ENCODE measurements at regions not wholly inside any gene's neighbourhood (a gene's known extent, or its start where the extent isn't known, plus 50 kb on each side); places are given as distances from the start of the nearest gene placed in this dataset.

DNA sequence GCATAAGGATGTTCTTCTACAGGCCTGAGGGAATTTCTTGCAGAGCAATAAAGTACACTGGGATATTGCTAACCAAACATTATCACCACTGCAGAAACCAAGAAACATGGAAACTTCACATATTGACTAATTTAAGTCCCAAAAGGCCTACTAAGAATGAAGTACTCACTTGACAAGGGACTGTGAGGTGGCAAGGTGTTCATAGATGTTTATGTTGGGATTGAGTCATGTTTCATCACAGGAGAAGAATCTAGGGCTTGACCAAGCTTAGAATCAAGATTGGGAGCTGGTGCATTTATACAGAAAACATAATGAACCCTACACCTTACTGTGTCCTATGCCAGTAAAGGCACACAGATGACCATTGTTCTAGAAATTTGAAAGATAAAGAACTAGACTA, 56.7 kb upstream of the GAS1 start:
- no peak for TF ChIP-seq EZH2phosphoT487 (IDR thresholded peaks at IDR 0.05; ENCODE audit: borderline replicate concordance, low read depth, low read length)
- TF ChIP-seq, protein P1, sequence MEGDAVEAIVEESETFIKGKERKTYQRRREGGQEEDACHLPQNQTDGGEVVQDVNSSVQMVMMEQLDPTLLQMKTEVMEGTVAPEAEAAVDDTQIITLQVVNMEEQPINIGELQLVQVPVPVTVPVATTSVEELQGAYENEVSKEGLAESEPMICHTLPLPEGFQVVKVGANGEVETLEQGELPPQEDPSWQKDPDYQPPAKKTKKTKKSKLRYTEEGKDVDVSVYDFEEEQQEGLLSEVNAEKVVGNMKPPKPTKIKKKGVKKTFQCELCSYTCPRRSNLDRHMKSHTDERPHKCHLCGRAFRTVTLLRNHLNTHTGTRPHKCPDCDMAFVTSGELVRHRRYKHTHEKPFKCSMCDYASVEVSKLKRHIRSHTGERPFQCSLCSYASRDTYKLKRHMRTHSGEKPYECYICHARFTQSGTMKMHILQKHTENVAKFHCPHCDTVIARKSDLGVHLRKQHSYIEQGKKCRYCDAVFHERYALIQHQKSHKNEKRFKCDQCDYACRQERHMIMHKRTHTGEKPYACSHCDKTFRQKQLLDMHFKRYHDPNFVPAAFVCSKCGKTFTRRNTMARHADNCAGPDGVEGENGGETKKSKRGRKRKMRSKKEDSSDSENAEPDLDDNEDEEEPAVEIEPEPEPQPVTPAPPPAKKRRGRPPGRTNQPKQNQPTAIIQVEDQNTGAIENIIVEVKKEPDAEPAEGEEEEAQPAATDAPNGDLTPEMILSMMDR (conservative IDR thresholded peaks at IDR 0.05; ENCODE audit: low read length), result no peak
- no TSS peak for BruUV-seq (replicated peaks)

GRCh38 chr9:87006956-87007355, 59.6 kb upstream of the GAS1 start:
- Histone ChIP-seq H3K36me3 (ENCODE audit: insufficient read depth, low read length) (no peaks in the 10 kb centered on the region), H4K20me1 (ENCODE audit: insufficient read depth, low read length) (no peaks in the 10 kb centered on the region), H3K9me3 (ENCODE audit: low read length) (no peaks in the 10 kb centered on the region), H3K4me1 (ENCODE audit: insufficient read depth, low read length, poor library complexity, severe bottlenecking) (no peaks in the 10 kb centered on the region), H3K27ac (ENCODE audit: low read depth, low read length, poor library complexity, severe bottlenecking) (no peak overlapping the region), H3K4me2 (ENCODE audit: low read length) (no peak overlapping the region), H3K9me2 (ENCODE audit: insufficient read depth, low read length) (no peaks in the 10 kb centered on the region), H3K4me3 (ENCODE audit: low read depth, low read length, poor library complexity, severe bottlenecking) (no peak overlapping the region), H3K79me2 (ENCODE audit: insufficient read depth, low read depth, low read length) (no peaks in the 10 kb centered on the region), H2AFZ (ENCODE audit: low read length) (no peak overlapping the region)
- TF ChIP-seq, protein P1 (conservative IDR thresholded peaks at IDR 0.05; ENCODE audit: low read length), result no peak
- no peak for TF ChIP-seq EZH2phosphoT487 (IDR thresholded peaks at IDR 0.05; ENCODE audit: borderline replicate concordance, low read depth, low read length)
- BruUV-seq (replicated peaks), result no TSS peak
- DNase-seq (ENCODE audit: low spot score), result no peak
- ChIA-PET POLR2A (no interaction called here), CTCF (ENCODE audit: unreplicated experiment) (no interaction called here)
- intact Hi-C loops (cut with micrococcal nuclease; ENCODE audit: unreplicated experiment), result no loop called here

More for the DNA sequence above, 56.7 kb upstream of the GAS1 start:
- Histone ChIP-seq H3K79me2 (ENCODE audit: insufficient read depth, low read depth, low read length) (no peaks in the 10 kb centered on the region), H4K20me1 (ENCODE audit: insufficient read depth, low read length) (no peaks in the 10 kb centered on the region), H2AFZ (ENCODE audit: low read length) (no peak overlapping the region), H3K4me3 (ENCODE audit: low read depth, low read length, poor library complexity, severe bottlenecking) (no peak overlapping the region), H3K27ac (ENCODE audit: low read depth, low read length, poor library complexity, severe bottlenecking) (no peak overlapping the region), H3K36me3 (ENCODE audit: insufficient read depth, low read length) (no peaks in the 10 kb centered on the region), H3K4me1 (ENCODE audit: insufficient read depth, low read length, poor library complexity, severe bottlenecking) (no peaks in the 10 kb centered on the region), H3K9me2 (ENCODE audit: insufficient read depth, low read length) (no peaks in the 10 kb centered on the region), H3K4me2 (ENCODE audit: low read length) (no peak overlapping the region), H3K9me3 (ENCODE audit: low read length) (no peaks in the 10 kb centered on the region)
- DNase-seq (ENCODE audit: low spot score), result no peak
- POLR2A ChIA-PET, result no interaction called here
- CTCF ChIA-PET (ENCODE audit: unreplicated experiment), result no interaction called here
- intact Hi-C loops (cut with micrococcal nuclease; ENCODE audit: unreplicated experiment), result no loop called here

GRCh38 chr9:87007711-87008366, 60.5 kb upstream of the GAS1 start:
- H3K79me2 ChIP-seq (ENCODE audit: insufficient read depth, low read depth, low read length), result no peaks in the 10 kb centered on the region
- no peak for TF ChIP-seq EZH2phosphoT487 (IDR thresholded peaks at IDR 0.05; ENCODE audit: borderline replicate concordance, low read depth, low read length)
- TF ChIP-seq, protein P1 (conservative IDR thresholded peaks at IDR 0.05; ENCODE audit: low read length), result no peak
- no peaks in the 10 kb centered on the region for H3K9me2 ChIP-seq (ENCODE audit: insufficient read depth, low read length)
- no TSS peak for BruUV-seq (replicated peaks)
- H3K4me1 ChIP-seq (ENCODE audit: insufficient read depth, low read length, poor library complexity, severe bottlenecking), result no peaks in the 10 kb centered on the region
- intact Hi-C loops (cut with micrococcal nuclease; ENCODE audit: unreplicated experiment), result no loop called here
- H3K27ac ChIP-seq (ENCODE audit: low read depth, low read length, poor library complexity, severe bottlenecking), result no peak overlapping the region
- POLR2A ChIA-PET, result interaction anchor here (0.6 kb wide), 1 partner anchor 707 kb away, joined by 3 read pairs; no protein-coding TSS in a partner anchor
- H3K36me3 ChIP-seq (ENCODE audit: insufficient read depth, low read length), result no peaks in the 10 kb centered on the region
- CTCF ChIA-PET (ENCODE audit: unreplicated experiment), result no interaction called here
- no peaks in the 10 kb centered on the region for H4K20me1 ChIP-seq (ENCODE audit: insufficient read depth, low read length)
- no peak overlapping the region for H2AFZ ChIP-seq (ENCODE audit: low read length)
- H3K9me3 ChIP-seq (ENCODE audit: low read length), result no peaks in the 10 kb centered on the region
- DNase-seq (ENCODE audit: low spot score), result no peak
- no peak overlapping the region for H3K4me3 ChIP-seq (ENCODE audit: low read depth, low read length, poor library complexity, severe bottlenecking)
- no peak overlapping the region for H3K4me2 ChIP-seq (ENCODE audit: low read length)

All from OCI-LY7 (cell line).